ENCODE measurements at regions not wholly inside any gene's neighbourhood (a gene's known extent, or its start where the extent isn't known, plus 50 kb on each side); places are given as distances from the start of the nearest gene placed in this dataset.
"Not testable (repeated sequence)": the region's sequence is repeated elsewhere in the genome, so short reads cannot be mapped to it uniquely, and the experiment has no call there.

GRCh38 chr2:54049365-54049764 lies 66.0 kb upstream of the ACYP2 start:
- Histone ChIP-seq H3K4me1 (ENCODE audit: control insufficient read depth, extremely low read depth, insufficient read depth, low read length) (peaks cover 7% of the 10 kb centered on the region), H3K4me3 (ENCODE audit: control insufficient read depth in 2 of 3, extremely low read depth in 1 of 3, insufficient read depth in 2 of 3, low read depth in 1 of 3, low read length in 3 of 3) (no peak overlapping the region), H3K27me3 (ENCODE audit: control insufficient read depth, extremely low read depth, insufficient read depth, low read length) (no peaks in the 10 kb centered on the region), H3K9ac (ENCODE audit: control insufficient read depth, extremely low read depth, insufficient read depth, low read length) (no peak overlapping the region), H3K36me3 (ENCODE audit: control insufficient read depth in 2 of 2, extremely low read depth in 1 of 2, insufficient read depth in 2 of 2, low read length in 2 of 2) (no peaks in the 10 kb centered on the region), H3K79me2 (ENCODE audit: control insufficient read depth, insufficient read depth, low read length) (no peaks in the 10 kb centered on the region), H3K9me1 (ENCODE audit: control insufficient read depth, extremely low read depth, insufficient read depth, low read length) (no peaks in the 10 kb centered on the region), H3K4me2 (ENCODE audit: control insufficient read depth, extremely low read depth, insufficient read depth, low read depth, low read length) (no peak overlapping the region), H3K9me3 (ENCODE audit: control insufficient read depth, low read depth, low read length) (peaks cover 4% of the 10 kb centered on the region), H2AFZ (ENCODE audit: control insufficient read depth, low read length) (no peak overlapping the region), H3K27ac (ENCODE audit: control insufficient read depth, insufficient read depth, low read length) (no peak overlapping the region), H4K20me1 (ENCODE audit: control insufficient read depth, extremely low read depth, insufficient read depth, low read length) (no peaks in the 10 kb centered on the region)
- FAIRE-seq = no peak
- dilution Hi-C loops (cut with MboI; ENCODE audit: extremely low pct_ligation_motif_present, low sequenced_read_pairs) = no loop called here
- no peak for TF ChIP-seq EZH2 (IDR thresholded peaks at IDR 0.05; ENCODE audit: low read length)
- TF ChIP-seq CTCF (optimal IDR thresholded peaks at IDR 0.05 in 1 of 3, IDR thresholded peaks at IDR 0.05 in 1 of 3, conservative IDR thresholded peaks at IDR 0.05 in 1 of 3; ENCODE audit: extremely low read depth in 1 of 3, insufficient read depth in 2 of 3, low read length in 3 of 3) = no peak
- DNase-seq (ENCODE audit: low read depth, low spot score) = no peak

- not testable (repeated sequence) for FAIRE-seq
Measured at GRCh38 chr2:54048896-54049295, 66.5 kb upstream of the ACYP2 start.

DNA sequence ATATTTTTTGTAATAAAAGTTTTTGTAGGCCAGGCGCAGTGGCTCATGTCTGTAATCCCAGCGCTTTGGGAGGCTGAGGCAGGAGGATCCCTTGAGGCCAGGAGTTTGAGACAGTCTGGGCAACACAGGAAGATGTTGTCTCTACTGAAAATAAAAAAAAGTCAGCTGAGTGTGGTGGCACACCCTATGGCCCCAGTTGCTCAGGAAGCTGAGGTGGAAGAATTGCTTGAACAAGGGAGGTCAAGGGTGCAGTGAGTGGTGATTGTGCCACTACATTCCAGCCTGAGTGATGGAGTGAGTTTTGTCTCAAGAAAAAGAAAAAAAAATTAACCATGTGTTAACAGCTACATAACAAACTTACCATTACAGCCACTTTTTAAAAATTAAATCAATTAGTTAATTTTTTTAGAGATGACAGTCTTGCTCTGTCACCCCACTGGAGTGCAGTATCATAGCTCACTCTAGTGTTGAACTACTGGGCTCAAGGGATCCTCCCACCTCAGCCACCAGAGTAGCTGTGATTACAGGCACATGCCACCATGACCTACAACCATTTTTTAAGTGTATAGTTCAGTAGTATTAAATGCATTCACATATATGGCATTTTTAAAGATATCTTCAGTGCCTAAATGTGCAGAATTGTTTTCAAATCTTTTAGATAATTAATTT lies 67.2 kb upstream of the ACYP2 start:
- Histone ChIP-seq H3K9me3 (ENCODE audit: control insufficient read depth, low read depth, low read length) (peaks cover 4% of the 10 kb centered on the region), H3K4me1 (ENCODE audit: control insufficient read depth, extremely low read depth, insufficient read depth, low read length) (peaks cover 11% of the 10 kb centered on the region), H3K27ac (ENCODE audit: control insufficient read depth, insufficient read depth, low read length) (no peak overlapping the region), H2AFZ (ENCODE audit: control insufficient read depth, low read length) (no peak overlapping the region), H3K27me3 (ENCODE audit: control insufficient read depth, extremely low read depth, insufficient read depth, low read length) (no peaks in the 10 kb centered on the region), H4K20me1 (ENCODE audit: control insufficient read depth, extremely low read depth, insufficient read depth, low read length) (no peaks in the 10 kb centered on the region), H3K9ac (ENCODE audit: control insufficient read depth, extremely low read depth, insufficient read depth, low read length) (no peak overlapping the region), H3K36me3 (ENCODE audit: control insufficient read depth in 2 of 2, extremely low read depth in 1 of 2, insufficient read depth in 2 of 2, low read length in 2 of 2) (no peaks in the 10 kb centered on the region), H3K9me1 (ENCODE audit: control insufficient read depth, extremely low read depth, insufficient read depth, low read length) (no peaks in the 10 kb centered on the region), H3K79me2 (ENCODE audit: control insufficient read depth, insufficient read depth, low read length) (no peaks in the 10 kb centered on the region), H3K4me2 (ENCODE audit: control insufficient read depth, extremely low read depth, insufficient read depth, low read depth, low read length) (no peak overlapping the region), H3K4me3 (ENCODE audit: control insufficient read depth in 2 of 3, extremely low read depth in 1 of 3, insufficient read depth in 2 of 3, low read depth in 1 of 3, low read length in 3 of 3) (no peak overlapping the region)
- dilution Hi-C loops (cut with MboI; ENCODE audit: extremely low pct_ligation_motif_present, low sequenced_read_pairs) = no loop called here
- FAIRE-seq = no peak
- no peak for DNase-seq (ENCODE audit: low read depth, low spot score)
- TF ChIP-seq EZH2 (IDR thresholded peaks at IDR 0.05; ENCODE audit: low read length) (no peak), CTCF (optimal IDR thresholded peaks at IDR 0.05 in 1 of 3, IDR thresholded peaks at IDR 0.05 in 1 of 3, conservative IDR thresholded peaks at IDR 0.05 in 1 of 3; ENCODE audit: extremely low read depth in 1 of 3, insufficient read depth in 2 of 3, low read length in 3 of 3) (peak in 1 of 3 experiments; percentile 12)

More at GRCh38 chr2:54048896-54049295, 66.5 kb upstream of the ACYP2 start:
- H2AFZ ChIP-seq (ENCODE audit: control insufficient read depth, low read length); H3K9me1 ChIP-seq (ENCODE audit: control insufficient read depth, extremely low read depth, insufficient read depth, low read length); H3K79me2 ChIP-seq (ENCODE audit: control insufficient read depth, insufficient read depth, low read length); H3K9me3 ChIP-seq (ENCODE audit: control insufficient read depth, low read depth, low read length); H3K4me2 ChIP-seq (ENCODE audit: control insufficient read depth, extremely low read depth, insufficient read depth, low read depth, low read length); dilution Hi-C loops (cut with MboI; ENCODE audit: extremely low pct_ligation_motif_present, low sequenced_read_pairs); H3K36me3 ChIP-seq (ENCODE audit: control insufficient read depth in 2 of 2, extremely low read depth in 1 of 2, insufficient read depth in 2 of 2, low read length in 2 of 2); H3K27ac ChIP-seq (ENCODE audit: control insufficient read depth, insufficient read depth, low read length); H3K4me1 ChIP-seq (ENCODE audit: control insufficient read depth, extremely low read depth, insufficient read depth, low read length); DNase-seq (ENCODE audit: low read depth, low spot score); H3K27me3 ChIP-seq (ENCODE audit: control insufficient read depth, extremely low read depth, insufficient read depth, low read length); H3K4me3 ChIP-seq (ENCODE audit: control insufficient read depth in 2 of 3, extremely low read depth in 1 of 3, insufficient read depth in 2 of 3, low read depth in 1 of 3, low read length in 3 of 3); H4K20me1 ChIP-seq (ENCODE audit: control insufficient read depth, extremely low read depth, insufficient read depth, low read length); H3K9ac ChIP-seq (ENCODE audit: control insufficient read depth, extremely low read depth, insufficient read depth, low read length): not testable (repeated sequence)

Data from keratinocyte (primary cell).